GM19463 (cell line): ENCODE measurements at regions not wholly inside any gene's neighbourhood (a gene's known extent, or its start where the extent isn't known, plus 50 kb on each side); places are given as distances from the start of the nearest gene placed in this dataset.
"Not testable (repeated sequence)": the region's sequence is repeated elsewhere in the genome, so short reads cannot be mapped to it uniquely, and the experiment has no call there.

Experiments used
- ATAC-seq: cut with Tn5 transposase; IDR thresholded peaks from one replicate; pipeline ENCODE4 v1.9.1; 2021; ENCODE audit warnings: mild to moderate bottlenecking, moderate library complexity; ENCODE audit not compliant: unreplicated experiment

DNA sequence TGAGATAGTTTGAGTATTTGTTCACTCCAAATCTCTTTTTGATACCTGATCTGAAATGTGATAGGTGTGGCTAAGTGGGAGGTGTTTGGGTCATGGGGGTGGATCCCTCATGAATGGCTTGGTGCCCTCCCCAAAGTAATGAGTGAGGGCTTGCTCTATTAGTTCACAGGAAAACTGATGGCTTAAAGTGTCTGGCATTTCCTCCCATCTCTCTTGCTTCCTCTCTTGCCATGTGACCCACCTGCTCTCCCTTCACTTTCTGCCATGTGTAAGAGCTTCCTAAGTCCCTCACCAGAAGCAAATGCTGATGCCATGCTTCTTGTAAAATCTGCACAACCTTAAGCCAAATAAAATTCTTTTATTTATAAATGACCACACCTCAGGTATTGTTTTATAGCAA, 61.1 kb downstream of the MAD2L1 start:
- no peak for ATAC-seq

DNA sequence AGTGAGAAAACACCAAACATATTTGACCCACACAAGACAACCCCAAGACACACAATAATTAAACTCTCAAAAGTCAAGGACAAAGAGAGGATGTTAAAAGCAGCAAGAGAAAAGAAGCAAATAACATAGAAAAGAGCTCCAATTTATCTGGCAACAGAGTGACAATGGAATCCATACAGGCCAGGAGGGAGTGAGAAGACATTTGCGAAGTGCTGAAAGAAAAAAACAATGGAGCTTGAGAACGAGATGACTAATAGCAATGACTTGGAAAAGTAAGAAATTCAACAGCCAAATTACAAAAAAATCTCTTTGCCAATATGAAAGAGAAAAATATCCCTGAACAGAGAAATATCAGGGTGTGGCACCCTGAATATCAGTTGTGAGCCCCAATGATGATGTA, 61.6 kb downstream of the MAD2L1 start:
- no peak for ATAC-seq

DNA sequence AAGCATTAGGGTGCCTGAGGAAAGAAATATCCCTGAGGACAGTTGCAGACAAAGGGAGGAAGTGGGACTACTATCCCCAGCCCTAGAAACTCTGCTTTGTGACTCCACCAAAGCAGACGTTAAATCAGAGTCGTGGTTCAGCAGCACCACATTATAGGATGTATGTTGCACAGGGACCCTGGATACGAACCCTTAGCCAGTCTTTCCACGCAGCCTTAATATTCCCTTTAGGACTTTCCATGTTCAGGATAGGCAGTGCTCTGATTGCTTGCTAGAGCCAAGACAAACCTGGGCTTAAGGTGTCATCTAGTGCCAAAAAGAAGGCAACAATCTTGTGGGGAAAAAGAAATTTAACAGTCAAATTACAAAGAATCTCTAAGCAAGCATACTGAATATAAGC, 62.6 kb downstream of the MAD2L1 start:
- no peak for ATAC-seq

DNA sequence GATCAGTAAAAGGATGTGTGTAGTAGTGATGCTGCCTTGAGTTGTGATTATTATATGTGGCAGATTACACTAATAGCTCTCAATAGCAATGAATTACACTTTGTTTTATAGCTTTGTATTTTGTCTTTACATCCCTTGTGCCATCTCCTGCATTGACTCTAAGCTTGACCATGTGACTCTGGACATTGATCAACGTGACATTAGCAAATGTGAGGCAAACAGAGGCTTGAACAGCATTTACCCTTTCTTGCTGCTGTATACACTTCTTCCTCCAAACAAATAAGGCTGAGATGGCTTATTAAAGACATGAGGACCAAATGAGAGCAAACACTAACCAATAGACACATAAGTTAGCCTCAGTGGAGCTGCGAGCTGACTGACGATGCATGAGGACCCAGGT, 63.5 kb downstream of the MAD2L1 start:
- no peak for ATAC-seq

DNA sequence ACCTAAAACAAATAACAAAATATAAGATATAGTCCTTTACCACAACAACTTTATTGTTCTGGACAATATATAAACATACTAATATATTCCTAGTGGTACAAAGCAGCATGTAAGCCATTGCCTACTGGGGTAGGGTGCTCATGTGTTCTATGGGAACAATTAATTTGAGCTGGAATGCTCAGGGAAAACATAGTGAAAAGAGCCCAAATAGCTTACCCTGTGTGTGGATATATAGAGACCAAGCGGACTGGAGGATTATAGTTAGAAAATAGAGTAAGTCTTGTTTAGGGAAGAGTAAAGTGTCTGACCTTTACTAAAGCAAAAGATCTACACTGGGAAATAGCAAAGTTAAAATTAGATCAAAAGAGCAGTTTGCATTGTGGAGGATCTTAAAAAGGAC, 64.8 kb downstream of the MAD2L1 start:
- ATAC-seq = no peak

DNA sequence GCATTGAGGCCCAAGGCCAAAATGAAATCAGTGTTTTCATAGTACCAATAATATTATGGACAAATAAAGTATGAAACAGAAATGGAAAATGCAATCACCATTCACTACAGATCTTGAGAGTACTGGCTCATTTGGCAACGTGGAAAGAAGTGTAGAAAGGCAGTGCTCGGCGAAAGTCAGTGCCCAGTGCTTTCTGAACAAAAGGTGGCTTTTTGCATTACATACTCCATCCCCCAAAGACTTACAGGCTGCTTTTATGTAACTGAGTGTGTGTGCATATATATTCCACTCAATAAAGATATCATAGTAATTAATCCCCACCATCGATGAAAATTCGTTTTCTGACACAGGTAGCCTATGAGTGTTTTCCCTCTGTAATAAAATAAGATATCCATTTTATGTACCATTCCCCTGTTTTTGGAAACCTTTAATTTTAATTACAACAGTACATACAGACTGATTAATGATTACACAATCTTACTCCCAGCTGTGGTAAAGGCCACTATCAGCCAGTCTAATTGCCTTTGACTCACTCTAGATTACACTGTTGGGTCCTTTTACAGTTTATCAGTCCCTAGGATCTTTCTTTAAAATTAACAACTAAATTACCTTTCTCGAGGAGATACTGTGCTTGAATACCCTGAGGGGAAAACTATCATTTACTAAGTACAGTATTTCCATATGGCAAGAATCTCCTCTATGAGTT, 65.9 kb downstream of the MAD2L1 start:
- no peak for ATAC-seq

DNA sequence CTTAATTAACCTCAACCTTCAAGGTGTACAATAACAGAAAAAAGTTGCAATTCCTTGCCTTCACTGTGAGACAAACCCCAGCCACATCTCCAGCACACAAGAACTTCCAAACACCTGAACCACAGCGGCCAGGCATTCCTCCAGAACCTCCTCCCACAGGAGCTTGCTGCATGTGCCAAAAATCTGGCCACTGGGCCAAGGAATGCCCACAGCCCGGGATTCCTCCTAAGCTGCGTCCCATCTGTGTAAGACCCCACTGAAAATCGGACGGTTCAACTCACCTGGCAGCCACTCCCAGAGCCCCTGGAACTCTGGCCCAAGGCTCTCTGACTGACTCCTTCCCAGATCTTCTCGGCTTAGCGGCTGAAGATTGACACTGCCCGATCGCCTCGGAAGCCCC, 70.6 kb downstream of the MAD2L1 start:
- ATAC-seq = not testable (repeated sequence)

DNA sequence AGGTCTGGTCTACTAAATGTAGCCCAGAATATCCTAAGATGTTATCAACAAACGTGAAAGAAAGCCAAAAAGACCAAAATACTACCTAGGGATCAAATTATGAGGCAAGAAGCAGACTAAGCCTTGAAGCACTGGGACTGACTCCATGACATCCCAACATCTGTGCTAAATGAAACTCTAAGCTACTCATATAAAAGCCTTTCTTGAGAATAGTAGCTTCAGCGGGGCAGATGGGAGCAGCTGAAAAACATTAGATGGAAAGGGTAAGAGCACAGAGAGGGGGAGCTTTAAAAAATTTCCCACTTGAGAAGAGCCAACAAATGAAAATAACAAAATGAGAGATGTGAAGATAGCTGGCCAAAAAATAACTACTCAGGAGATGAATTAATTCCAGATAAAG, 81.7 kb downstream of the MAD2L1 start:
- no peak for ATAC-seq

DNA sequence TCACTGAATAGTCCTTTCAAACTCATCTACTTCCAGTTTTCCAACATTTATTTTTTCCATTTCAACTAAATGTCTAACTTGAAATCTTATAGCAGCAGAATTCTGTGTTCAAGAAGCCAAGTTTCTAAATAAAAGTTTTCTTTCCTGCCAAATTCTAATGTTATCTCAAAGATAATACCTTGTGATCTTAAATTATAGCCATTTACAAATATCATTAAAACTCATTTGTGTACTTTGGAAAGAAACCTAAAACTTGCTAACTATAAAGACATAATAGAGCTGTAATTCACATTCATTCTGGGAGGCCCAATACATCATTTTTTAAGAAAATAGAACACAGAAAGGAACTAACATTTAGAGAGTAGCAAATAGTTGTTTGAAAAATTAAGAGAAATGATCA, 83.9 kb downstream of the MAD2L1 start:
- ATAC-seq = no peak

DNA sequence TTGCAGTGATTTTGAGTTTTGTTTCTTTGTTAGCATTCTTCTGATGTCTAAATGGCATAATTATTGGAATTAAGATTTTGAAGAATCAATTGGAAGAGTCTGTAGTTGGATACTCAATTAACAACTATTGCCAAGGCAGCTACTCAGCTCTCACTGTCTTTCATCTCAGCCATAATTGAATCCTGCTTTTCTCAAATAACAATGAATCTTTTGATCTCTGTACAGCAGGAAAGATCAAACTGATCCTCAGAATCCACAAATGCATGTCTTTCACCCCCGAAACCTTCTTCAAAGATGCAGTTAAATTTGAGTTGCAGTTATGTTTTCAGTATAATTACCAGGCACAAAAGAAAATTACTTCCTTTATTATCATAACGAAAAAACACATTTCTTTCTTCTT, 86.2 kb downstream of the MAD2L1 start:
- no peak for ATAC-seq

DNA sequence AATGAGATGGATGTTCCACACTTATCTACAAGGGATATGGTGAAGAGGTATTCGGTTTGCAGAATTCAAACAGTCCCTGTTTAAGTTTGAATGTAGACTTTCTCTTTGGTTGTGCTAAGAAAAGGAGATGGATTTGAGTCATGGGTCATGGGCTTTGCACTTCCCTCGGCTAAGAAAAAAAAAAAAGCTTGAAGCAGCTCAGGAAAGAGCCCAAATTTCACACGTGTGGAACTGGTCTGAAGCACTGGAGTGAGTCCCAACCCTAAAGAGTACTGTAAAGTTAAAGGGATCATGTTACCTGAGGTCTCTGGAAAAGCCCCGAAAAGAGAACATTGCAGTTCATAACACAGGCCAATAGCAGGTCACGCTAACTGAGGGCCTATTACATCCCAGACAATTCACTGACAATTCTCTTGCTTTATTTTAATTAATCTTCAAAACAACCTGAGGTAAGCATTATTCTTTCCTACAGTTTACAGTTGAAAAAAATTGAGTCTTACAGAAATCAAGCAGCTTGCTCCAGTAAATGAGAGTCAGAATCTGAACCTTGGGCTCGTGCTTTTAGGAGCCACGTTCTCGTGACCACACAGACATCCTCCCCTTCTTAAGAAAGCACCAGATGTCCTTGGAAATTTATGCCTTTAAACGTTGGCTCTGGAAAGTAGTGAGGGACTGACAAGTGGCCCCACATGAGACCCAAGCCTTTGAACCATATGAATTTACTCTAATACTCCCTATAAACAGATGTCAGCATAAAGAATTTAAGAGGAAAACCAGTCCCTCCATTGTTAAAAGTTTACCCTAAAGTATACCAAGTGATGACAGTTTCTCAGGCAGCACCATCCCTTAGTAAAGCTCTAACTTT, 89.3 kb downstream of the MAD2L1 start:
- ATAC-seq = no peak

DNA sequence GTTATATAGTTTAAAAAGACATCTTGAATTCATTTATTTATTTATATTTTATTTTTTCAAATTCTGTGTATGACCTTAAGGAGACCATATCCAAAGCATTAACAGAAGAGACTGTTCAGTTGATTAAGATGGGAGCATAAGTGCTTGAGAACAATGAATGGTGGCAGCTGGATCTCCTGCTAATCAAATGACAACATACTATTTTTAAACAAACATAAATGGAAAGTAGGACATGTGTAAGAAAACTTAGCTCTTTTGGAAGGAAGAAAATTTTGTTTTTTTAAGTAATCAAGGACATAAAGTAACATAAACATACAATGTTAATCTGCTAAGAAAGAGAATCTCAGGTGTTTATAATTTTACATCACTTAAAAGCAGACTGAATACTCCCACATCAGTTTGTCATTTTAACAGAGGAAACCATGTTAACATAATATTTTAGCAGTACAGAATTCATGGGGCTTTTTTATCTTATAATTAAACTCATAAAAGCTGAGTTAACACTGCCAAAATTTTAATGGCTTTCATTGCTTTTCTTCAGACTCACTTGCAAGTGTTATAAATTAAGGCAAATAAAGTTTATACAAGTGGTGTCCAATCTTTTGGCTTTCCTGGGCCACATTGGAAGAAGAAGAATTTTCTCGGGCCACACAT, 95.1 kb downstream of the MAD2L1 start:
- ATAC-seq = no peak

DNA sequence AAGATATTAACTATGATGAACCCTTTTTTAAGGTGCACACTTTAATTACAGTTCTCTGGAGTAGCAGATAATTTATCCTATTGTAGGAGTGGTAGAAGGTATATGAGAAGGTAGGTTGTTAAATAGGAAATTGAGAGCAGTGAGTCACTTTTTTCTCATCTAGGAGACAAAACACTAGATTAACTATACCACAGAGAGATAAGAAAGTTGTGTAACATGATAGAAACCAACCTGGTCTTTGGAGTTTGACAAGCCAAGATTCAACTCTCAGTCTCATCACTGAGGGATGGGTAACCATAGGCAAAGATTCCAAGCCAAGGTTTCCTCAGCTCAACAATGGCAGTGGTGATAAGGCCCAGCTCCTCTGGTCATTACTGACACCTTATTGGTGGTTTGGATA, 104.0 kb downstream of the MAD2L1 start:
- ATAC-seq = no peak

DNA sequence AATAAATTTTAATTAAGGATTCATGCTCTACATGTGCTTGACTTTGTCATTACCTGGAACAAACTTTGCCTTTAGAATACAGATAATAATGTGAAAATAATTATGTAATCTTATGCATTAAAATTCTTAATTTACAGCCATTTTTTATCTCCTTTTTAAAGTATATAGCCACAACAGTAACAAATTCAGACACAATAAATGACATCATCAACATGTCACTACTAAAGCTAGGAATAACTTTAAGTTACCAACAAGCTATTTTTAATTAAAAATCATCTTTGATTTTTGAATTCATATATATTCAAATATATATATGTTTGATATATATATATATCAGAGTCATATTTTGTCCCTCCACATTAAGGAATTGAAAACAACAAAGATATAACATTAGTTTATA, 107.7 kb downstream of the MAD2L1 start:
- no peak for ATAC-seq

DNA sequence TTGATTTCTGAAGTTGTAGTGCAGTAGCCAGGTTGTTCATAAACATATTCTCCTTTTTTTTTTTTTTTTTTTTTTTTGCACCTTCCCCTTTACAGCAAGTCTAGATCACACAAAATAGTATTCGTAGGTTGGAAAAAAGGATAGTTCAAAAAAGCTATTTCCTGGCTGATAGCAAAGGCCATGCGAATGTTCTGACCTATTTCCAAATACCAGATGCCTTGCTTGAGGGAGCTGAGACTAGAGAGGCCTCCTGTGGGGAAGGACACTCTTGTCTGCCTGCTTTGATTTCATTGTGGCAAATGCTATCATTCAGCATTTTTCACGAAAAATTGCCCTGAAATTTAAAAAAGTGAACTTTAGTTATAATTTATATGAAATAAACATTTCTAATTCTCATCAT, 111.4 kb downstream of the MAD2L1 start:
- ATAC-seq = no peak

DNA sequence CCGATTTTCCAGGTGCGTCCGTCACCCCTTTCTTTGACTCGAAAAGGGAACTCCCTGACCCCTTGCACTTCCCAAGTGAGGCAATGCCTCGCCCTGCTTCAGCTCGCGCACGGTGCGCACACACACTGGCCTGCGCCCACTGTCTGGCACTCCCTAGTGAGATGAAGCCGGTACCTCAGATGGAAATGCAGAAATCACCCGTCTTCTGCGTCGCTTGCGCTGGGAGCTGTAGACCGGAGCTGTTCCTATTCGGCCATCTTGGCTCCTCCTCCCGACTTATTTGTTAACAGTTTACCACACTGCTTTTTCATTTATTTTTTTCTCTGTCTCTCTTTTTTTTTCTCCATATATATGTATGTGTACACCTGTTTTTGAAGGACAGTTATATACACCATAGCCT, 112.2 kb downstream of the MAD2L1 start:
- ATAC-seq = not testable (repeated sequence)

DNA sequence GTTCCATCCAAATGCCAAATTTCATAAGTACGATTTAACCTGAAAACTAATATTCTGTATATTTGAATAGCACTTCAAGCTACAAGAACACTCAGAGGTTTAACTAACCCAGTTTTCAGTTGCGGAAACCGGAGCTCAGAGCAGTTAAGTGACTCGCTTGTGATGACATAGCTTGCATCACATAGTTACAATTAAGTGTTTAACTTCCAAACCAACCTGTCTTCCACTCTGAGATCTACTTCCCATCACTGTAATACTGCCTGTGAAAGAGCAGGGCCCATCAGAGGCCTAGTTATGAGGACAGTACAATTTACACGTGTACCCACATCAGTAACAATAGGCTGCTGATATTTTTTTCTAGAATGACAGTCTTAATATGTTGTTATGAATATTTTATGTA, 120.3 kb downstream of the MAD2L1 start:
- no peak for ATAC-seq

DNA sequence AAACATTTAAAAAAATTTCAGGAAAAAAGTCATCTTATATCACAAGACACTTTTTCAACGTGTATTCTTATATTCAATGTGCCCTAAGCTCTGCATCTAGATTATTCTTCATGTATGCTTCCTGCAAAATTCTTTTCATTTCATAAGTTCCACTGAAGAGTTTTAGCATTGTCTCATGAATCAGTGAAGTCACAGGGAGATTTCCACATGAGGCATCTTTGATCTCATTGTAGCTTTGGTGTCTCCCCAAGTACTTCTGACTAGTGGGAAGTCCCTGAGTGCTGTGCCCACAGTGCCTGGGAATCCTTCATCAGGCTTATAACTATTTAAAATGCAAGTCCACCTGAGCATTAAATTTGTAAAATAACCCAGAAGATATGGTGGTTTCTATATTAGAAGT, 123.8 kb downstream of the MAD2L1 start:
- no peak for ATAC-seq

DNA sequence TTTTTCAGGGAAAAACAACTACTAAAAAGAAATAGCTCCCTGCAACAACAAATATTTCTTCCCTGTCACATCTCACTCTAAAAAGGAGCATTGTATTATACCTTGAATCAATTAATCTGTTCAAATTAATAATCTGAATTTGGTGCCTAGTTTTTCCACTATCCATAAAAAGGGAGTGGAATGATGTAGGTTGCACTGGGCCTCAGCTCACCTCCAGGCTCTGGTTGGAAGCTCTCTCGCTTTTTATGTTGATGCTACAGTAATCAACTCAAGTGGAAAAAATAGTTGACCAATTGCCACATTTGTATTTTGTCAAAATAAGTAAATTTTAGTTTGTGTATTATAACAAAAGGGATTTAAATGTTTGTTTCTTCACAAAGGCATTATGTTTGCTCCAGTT, 126.1 kb downstream of the MAD2L1 start:
- no peak for ATAC-seq

DNA sequence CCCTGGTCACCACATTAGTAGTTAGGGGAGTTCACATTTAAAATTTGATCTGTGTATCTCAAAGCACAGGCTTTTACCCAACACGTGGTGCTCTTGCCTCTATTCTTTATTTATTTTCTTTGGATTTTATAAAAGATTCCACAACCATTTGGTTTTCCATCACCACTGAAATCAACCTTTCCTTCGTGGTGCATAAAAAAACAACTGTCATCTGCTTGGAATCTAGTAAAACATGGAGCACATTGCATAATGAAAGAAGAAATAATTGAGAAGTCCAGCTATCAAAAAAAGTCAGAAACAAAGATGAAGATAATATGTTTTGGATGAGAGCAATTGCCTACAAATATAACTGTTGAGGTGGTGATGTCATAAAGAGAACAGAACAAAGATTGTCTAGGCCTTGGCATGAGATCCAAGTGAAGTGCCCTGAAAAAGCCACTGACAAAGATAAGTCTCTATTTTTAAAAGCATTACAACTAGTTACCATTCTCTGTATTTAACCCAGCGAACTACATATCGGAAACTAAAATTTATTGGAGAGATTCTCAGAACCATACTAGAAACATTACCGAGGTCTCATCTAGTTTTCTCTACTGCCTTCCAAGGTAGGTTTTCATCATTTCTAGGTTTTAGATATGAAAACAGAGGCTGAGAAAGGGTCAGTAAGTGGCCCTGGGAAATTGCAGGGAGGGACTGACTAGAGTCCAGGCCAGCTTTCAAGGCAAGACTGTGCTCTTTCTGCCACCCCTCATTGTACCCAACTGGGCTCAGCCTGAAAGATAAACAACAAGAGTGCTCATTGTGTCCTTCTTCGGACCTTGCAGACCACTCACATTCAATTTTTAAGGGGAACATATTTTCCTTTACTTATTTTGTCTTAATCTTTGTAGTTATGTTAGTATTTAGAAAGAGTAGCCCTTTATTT, 127.3 kb downstream of the MAD2L1 start:
- ATAC-seq = no peak

DNA sequence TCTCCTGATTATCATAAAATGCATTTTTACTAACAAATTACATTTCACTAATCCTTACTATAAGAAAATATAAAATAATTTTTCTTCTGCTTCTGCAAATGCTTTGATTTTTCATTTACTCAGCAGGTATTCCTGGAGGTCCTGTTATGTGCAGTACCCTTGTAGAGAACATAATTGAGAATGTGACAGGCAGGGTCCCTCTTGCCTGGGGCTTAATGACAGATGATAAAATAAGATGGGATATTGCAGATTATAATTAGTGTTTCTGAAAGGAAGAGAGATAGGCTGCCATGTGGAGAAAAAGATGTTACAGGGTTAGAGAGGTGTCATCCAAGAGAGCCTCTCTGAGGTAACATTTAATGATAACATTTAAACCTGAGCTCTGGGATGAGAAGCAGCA, 128.9 kb downstream of the MAD2L1 start:
- ATAC-seq = no peak
